DOHH2 (cell line): ENCODE measurements at regions not wholly inside any gene's neighbourhood (a gene's known extent, or its start where the extent isn't known, plus 50 kb on each side); places are given as distances from the start of the nearest gene placed in this dataset.

ENCODE experiments used
- CTCF ChIP-seq: fragments of 200-600 bp; sonication (generic); IDR thresholded peaks from one replicate; pipeline ENCODE4 v1.5.1; 2014; ENCODE audit warnings: antibody characterized with exemption, mild to moderate bottlenecking, low read depth, low read length; ENCODE audit not compliant: poor library complexity, severe bottlenecking
- EZH2phosphoT487 ChIP-seq: fragments of 200-600 bp; sonication (generic); IDR thresholded peaks from 2 replicates; pipeline ENCODE4 v1.6.1; 2017; ENCODE audit warnings: borderline replicate concordance, mild to moderate bottlenecking, antibody characterized with exemption, low read length, moderate library complexity, mixed read lengths

- TF ChIP-seq CTCF (no peak), EZH2phosphoT487 (no peak)
These were observed 145.4 kb upstream of the NEBL start for GRCh38 chr10:21042536-21042935.
